ENCODE measurements at regions not wholly inside any gene's neighbourhood (a gene's known extent, or its start where the extent isn't known, plus 50 kb on each side); places are given as distances from the start of the nearest gene placed in this dataset.

GRCh38 chr16:9331503-9331902 lies 240.1 kb downstream of the HAPSTR1 start:
- TF ChIP-seq CTCF (conservative IDR thresholded peaks at IDR 0.05; ENCODE audit: low read depth in 2 of 2) (no peak), EZH2phosphoT487 (IDR thresholded peaks at IDR 0.05; ENCODE audit: unreplicated experiment) (no peak), POLR2AphosphoS5 (IDR thresholded peaks at IDR 0.05; ENCODE audit: low read depth) (no peak), ZNF331 (CRISPR knock-in tag; IDR thresholded peaks at IDR 0.05; ENCODE audit: low read depth) (no peak), CREB1 (CRISPR knock-in tag; IDR thresholded peaks at IDR 0.05; ENCODE audit: low read depth) (no peak), EZH2 (IDR thresholded peaks at IDR 0.05; ENCODE audit: low read depth, unreplicated experiment) (no peak), REST (IDR thresholded peaks at IDR 0.05; ENCODE audit: unreplicated experiment) (no peak), STAT1 (IDR thresholded peaks at IDR 0.05; ENCODE audit: unreplicated experiment) (no peak), JUNB (IDR thresholded peaks at IDR 0.05; ENCODE audit: unreplicated experiment) (no peak)
- TF ChIP-seq, protein P1, sequence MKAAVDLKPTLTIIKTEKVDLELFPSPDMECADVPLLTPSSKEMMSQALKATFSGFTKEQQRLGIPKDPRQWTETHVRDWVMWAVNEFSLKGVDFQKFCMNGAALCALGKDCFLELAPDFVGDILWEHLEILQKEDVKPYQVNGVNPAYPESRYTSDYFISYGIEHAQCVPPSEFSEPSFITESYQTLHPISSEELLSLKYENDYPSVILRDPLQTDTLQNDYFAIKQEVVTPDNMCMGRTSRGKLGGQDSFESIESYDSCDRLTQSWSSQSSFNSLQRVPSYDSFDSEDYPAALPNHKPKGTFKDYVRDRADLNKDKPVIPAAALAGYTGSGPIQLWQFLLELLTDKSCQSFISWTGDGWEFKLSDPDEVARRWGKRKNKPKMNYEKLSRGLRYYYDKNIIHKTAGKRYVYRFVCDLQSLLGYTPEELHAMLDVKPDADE (IDR thresholded peaks at IDR 0.05): no peak
